HG03442 (cell line): ENCODE measurements at regions not wholly inside any gene's neighbourhood (a gene's known extent, or its start where the extent isn't known, plus 50 kb on each side); places are given as distances from the start of the nearest gene placed in this dataset.
"Not testable (repeated sequence)": the region's sequence is repeated elsewhere in the genome, so short reads cannot be mapped to it uniquely, and the experiment has no call there.

Source experiments
- ATAC-seq: cut with Tn5 transposase; IDR thresholded peaks from one replicate; pipeline ENCODE4 v1.9.1; 2021; ENCODE audit warnings: mild to moderate bottlenecking, moderate library complexity; ENCODE audit not compliant: unreplicated experiment

DNA sequence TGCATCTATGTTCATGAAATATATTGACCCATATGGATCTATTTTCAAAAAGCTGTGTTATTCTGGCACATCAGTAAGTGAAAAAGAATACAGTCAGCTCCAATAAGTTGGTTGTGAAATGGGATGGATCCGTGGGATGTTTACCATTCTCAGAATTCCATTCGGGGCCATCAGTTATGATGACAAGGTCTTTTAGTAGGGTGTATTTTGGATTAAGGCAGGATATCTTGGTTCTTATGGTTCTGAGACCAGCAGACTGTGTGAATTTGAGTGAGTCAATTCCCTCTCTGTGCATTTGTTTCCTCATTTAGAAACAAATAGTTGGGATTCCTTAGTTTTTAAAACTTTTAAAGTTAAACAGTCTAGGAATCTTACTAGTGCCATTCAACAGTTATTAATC is 287.4 kb downstream of the CD109 start:
- ATAC-seq = no peak

DNA sequence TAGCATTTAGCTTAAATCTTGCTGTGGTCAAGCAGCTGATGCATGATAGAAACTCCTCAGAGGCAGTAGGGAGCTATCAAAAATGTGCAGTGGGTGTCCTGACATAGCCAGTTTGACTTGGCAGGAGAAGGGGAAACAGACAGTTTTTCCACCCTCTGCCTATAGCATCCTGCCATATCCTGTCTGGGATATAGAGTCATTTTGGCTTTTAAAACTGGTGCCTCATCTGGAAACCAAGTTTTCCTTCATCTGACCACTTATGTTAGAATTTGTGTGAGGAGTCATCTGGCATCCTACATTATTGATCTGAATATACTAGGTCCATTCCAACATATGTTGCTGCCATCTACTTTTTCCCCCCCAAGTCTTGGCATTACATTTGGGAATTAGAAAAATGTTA is 284.1 kb downstream of the CD109 start:
- ATAC-seq = no peak

DNA sequence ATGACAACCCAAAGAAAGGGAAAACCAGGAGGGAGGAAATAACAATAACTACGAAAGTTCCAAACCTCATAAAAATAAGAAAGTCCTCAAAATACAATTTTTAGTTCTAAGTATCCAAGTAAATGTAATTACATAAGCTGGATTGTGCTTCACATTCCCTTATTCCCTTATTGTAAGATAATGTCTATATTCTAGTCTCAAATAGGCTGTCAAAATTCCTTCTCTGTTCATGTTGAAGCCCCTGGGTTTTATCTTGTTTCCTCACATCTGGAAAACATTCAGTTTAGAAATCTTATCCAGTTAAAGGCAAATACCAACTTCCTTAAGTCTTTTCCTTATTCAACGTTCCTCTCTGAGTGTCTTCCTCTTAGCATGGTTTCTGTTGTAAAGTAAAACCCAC is 282.3 kb downstream of the CD109 start:
- ATAC-seq = no peak

GRCh38 chr6:73972518-73972917 is 276.5 kb downstream of the CD109 start:
- not testable (repeated sequence) for ATAC-seq

DNA sequence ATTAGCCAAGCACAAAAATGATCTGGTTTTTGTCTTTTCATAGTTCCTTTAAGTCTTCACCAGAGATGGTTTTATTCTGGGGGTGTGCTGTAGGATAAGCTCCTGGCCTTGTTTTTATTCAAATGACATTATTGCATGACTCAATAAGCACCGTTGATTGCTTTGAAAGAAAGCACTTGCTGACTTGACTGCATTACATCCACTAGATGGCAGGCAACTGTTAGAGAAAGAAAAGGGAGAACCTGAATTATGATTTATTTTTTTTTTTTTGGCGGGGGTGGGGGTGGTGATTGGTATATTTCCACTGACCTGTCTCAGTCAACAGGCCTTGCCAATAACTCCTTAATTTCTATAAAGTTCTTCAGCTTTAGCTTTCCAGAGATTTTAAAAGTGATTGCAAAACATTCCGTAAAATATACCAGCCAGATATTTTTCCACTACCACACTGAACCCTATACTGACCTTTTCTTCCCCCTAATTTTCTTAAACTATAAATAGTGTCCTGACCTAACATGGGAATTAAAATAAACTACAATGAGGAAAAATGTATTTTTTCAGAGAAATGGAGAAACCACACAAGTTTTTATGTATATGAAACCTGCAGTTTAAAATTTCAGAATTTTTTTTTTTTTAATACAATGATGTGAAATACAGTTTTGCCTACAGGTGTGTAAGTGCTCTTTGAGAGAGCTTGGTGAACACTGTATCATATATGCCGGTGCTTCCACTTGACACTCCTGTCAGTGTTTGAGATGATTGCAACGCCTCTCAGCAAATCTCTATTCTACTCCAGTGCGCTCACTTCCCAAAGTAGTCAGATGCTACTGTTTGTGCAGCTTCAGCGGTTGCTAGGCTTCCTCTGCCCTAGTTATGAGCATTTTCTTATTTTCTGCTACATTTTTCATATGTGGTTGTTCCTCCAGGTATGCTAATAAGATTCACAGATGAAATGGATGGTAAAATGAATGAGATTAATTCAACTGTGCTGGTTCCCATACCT is 274.3 kb downstream of the CD109 start:
- peak; percentile 41 for ATAC-seq

- ATAC-seq = no peak
These were observed 272.3 kb downstream of the CD109 start for GRCh38 chr6:73968221-73968757.

- no peak for ATAC-seq
These were observed 269.6 kb downstream of the CD109 start for GRCh38 chr6:73965539-73966029.

- no peak for ATAC-seq
These were observed 268.3 kb downstream of the CD109 start for GRCh38 chr6:73964241-73964854.

- no peak for ATAC-seq
These were observed 266.9 kb downstream of the CD109 start for GRCh38 chr6:73962884-73963283.

DNA sequence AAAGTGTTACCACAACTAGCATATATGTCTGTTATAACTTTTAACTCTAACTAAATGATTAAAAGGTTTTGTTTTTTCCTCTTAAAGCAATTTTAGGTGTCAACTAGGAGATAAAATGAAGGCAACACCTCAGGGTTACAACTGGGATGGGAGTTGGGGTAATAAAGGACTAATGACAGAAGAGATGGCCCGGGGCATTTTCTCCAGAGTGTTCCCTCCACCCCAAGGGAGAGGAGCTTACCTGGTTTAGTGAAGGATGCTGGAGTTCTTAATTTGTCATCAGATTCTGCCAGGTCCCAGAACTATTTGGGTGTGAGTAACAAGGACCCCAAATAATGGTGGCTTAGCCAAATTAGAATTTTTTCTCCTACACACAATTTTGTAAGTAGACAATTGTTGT is 260.3 kb downstream of the CD109 start:
- ATAC-seq = no peak

GRCh38 chr6:73955800-73956199 is 259.8 kb downstream of the CD109 start:
- no peak for ATAC-seq

- ATAC-seq = no peak
These were observed 258.9 kb downstream of the CD109 start for GRCh38 chr6:73954881-73955280.

DNA sequence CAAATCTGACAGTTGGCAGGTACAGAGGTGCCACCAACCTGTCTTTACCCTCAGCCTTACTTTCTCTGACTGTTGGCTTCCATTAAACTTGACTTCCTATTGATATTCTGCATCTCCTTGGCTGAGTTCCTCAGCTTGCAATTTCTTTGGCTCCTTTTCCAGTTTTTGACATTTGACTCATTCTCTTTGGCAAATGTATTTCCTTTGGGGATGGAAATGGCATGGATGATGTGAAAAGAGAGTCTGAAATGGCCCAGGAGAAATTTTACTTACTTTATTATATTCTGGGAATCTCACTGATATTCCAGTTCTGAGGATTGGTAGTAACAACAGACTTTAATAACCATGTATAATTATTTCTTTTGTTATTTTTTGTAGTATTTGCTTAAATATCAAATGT is 255.2 kb downstream of the CD109 start:
- no peak for ATAC-seq

DNA sequence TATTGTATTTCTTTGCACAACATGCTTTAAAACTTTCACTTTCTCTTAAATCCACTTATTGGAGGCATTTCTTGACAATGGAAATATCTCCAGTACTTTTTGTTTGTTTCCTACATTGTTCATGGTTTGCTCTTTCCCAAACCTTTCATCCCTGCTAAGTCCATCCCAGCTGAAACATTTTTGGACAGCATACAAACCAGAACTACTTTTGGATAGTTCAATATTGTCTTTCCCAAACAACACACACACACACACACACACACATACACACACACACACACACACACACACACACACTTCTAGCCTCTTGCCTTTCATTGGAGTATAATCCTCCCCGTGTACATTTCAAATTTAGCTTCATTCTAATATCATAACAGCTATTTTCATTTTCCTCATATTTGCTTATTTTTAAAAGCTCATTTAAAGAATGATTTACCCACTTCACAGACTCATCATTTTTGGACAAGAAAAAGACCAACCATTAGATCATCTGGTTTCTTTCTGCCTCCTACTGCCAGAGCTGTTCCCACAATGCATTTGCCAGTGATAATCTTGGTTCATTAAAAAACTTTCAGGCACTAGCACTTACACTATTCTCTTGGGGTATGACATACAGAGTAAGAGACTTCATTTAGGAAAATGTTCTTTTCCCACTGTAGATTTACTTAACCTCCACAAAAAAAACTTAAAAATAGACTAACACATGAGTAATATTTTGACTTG is 248.1 kb downstream of the CD109 start:
- ATAC-seq = no peak

DNA sequence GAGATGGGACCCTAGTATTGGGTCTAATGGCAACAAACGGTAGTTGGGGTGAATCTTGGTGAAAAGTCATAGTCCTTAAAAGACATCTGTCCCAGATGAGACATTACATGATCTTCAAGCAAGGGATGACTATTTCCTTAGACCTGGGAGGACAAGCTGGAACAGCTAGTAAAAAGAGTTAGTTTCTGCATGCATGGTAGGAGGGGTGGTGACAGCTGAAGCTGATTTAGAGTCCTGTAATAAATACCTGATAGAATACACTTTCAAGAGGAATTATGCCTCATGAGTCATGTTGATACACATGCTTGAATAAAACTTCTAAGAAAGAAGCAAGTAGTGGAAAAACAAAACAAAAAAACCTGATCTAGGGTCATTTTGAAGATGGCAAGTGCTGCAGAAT is 247.4 kb downstream of the CD109 start:
- no peak for ATAC-seq

GRCh38 chr6:73942592-73943186 is 246.7 kb downstream of the CD109 start:
- no peak for ATAC-seq

DNA sequence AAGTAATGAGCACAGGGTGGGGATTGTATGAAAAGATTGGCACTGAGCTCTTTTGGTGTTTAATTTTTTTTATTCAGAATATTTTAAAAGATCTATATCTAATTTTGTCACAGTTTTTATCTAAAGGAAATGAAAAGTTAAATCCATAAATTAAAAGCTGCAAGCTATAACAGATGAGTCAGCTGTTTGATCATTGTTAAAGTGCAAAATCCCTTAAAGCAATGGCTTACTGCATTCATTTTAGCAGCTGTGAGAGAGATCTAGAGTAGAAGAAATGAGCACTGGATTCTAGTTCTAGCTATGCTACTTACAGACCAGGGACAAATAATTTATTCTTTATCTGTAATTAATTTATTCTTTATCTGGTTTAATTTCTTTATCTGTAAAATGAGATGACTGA is 245.9 kb downstream of the CD109 start:
- ATAC-seq = no peak

DNA sequence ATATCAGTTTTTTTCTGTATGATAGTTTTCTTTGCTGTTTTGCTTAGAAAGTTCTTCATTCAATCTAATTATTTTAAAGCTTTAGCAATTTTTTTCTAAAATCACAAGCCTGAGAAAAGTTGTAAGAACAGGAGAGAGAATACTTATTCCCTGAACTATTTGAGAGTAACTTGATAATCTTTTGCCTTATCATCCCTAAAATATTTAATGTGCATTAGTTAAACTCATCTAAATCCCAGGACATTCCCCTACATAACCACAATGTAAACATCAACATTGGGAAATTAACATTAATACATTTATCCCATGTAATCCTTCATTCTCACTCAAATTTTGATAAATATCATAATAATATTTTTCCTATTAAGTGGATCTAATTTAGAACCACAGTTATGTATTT is 241.8 kb downstream of the CD109 start:
- no peak for ATAC-seq

DNA sequence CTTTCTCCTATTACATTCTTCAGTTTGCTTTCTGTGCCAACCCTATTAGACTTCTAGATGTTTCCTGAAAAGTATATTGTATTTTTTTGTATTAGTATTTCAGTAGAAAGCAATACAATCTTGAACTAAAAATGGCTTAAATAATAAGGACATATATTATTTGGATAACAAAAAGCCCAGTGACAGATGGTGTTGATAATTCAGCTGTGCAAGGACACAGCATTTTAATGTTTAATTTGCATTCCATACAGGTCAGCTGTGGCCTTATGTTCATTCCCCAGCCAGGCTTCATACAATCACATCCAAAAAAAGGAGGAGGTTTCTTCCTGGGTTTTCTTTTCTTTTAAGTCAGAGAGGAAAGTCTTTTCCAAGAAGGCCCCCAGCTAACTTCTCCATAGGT is 236.9 kb downstream of the CD109 start:
- ATAC-seq = no peak

GRCh38 chr6:73929405-73929804 is 233.4 kb downstream of the CD109 start:
- no peak for ATAC-seq

GRCh38 chr6:73927421-73927820 is 231.4 kb downstream of the CD109 start:
- ATAC-seq = no peak
